ENCODE measurements at regions not wholly inside any gene's neighbourhood (a gene's known extent, or its start where the extent isn't known, plus 50 kb on each side); places are given as distances from the start of the nearest gene placed in this dataset.

DNA sequence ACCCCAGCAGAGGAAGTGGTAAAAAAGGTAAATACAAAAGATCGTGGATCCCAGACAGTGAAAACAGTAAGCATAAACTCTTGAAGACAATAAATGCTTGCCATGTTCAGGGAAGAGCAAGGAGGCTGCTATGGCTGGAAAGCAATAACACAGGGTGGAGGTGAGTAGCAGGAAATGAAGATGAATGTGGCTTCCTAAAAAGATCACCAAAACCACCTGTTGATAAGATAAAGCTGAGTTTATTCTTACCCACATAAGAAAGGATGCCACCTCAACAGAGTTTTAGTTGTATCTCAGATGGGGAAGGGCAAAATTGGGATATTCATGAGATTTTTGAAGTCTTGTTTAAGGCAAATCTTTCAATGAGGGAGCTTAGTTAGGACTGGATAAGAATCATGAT, 273.3 kb downstream of the MSX2 start:
- TF ChIP-seq, protein P1, sequence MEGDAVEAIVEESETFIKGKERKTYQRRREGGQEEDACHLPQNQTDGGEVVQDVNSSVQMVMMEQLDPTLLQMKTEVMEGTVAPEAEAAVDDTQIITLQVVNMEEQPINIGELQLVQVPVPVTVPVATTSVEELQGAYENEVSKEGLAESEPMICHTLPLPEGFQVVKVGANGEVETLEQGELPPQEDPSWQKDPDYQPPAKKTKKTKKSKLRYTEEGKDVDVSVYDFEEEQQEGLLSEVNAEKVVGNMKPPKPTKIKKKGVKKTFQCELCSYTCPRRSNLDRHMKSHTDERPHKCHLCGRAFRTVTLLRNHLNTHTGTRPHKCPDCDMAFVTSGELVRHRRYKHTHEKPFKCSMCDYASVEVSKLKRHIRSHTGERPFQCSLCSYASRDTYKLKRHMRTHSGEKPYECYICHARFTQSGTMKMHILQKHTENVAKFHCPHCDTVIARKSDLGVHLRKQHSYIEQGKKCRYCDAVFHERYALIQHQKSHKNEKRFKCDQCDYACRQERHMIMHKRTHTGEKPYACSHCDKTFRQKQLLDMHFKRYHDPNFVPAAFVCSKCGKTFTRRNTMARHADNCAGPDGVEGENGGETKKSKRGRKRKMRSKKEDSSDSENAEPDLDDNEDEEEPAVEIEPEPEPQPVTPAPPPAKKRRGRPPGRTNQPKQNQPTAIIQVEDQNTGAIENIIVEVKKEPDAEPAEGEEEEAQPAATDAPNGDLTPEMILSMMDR (IDR thresholded peaks at IDR 0.05; ENCODE audit: insufficient read depth, low read length, severe bottlenecking), result no peak
- FAIRE-seq, result no peak
- Histone ChIP-seq H3K27me3 (ENCODE audit: control insufficient read depth, insufficient read depth, low read length) (no peaks in the 10 kb centered on the region), H3K36me3 (ENCODE audit: control insufficient read depth, insufficient read depth, low read length) (no peaks in the 10 kb centered on the region), H3K4me3 (ENCODE audit: low read depth, low read length) (no peak overlapping the region)
- DNase-seq (ENCODE audit: low read depth), result no peak

DNA sequence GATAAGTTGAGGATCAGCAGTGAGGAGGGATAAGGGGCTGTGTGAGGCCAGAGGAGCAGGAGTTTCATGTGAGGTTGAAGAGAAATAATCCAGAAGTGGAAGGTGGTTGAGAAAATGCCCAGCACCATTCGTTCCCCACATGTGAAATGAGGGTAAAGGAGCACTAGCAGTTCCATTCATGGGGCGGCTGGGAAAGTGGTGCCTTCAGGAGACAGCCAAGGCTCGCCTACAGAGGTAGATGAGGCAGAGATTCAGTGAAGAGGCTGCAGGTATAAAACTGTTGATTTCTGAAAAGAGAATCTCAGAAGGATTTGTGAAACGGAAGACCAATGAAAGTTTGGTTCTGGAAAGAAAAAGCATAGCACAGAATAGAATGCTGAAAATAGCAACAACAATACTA, 272.6 kb downstream of the MSX2 start:
- FAIRE-seq (no peak), DNase-seq (ENCODE audit: low read depth) (no peak)
- no peaks in the 10 kb centered on the region for H3K27me3 ChIP-seq (ENCODE audit: control insufficient read depth, insufficient read depth, low read length)
- no peaks in the 10 kb centered on the region for H3K36me3 ChIP-seq (ENCODE audit: control insufficient read depth, insufficient read depth, low read length)
- TF ChIP-seq, protein P1 (IDR thresholded peaks at IDR 0.05; ENCODE audit: insufficient read depth, low read length, severe bottlenecking), result no peak
- no peak overlapping the region for H3K4me3 ChIP-seq (ENCODE audit: low read depth, low read length)

DNA sequence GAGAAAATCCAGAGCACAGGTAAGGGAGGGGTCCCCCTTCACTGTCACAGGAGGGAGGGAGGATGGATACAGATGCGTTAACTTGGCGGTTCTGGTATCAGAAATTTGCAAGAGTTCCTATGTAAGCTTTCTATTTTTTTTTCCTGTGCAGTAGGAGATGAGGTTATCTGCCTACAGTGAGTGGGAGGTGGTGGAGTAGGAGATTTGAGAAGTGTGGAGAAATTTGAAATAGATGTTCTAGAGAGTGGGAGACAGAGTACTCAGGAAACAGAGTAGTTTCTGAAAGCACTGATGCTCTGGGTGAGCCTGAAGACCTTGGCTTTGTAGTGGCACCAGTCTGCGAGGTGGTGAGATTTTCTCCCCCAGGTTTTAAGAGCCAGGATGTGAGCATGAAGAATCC, 271.4 kb downstream of the MSX2 start:
- Histone ChIP-seq H3K27me3 (ENCODE audit: control insufficient read depth, insufficient read depth, low read length) (no peaks in the 10 kb centered on the region), H3K36me3 (ENCODE audit: control insufficient read depth, insufficient read depth, low read length) (no peaks in the 10 kb centered on the region), H3K4me3 (ENCODE audit: low read depth, low read length) (no peak overlapping the region)
- TF ChIP-seq, protein P1 (IDR thresholded peaks at IDR 0.05; ENCODE audit: insufficient read depth, low read length, severe bottlenecking), result no peak
- no peak for DNase-seq (ENCODE audit: low read depth)
- FAIRE-seq, result no peak

DNA sequence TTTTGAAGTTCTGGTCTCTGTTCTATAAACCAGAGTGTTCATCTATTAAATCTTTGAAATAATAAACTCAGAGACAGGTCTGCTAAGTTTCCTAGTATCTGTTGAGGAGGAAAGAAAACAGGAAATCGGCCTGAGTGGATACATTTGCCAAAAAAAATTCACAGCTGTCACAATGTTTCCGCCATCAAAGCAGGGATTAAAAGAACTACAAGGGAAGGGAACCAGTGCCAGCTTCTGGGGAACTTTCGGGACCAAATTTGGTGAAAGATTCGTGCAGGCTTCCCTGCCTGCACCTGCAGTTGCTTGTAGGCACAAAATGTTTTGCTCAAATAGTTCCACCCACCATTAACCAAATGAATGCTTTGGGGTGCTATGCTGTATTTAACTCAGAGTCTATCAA, 267.5 kb downstream of the MSX2 start:
- TF ChIP-seq, protein P1 (IDR thresholded peaks at IDR 0.05; ENCODE audit: insufficient read depth, low read length, severe bottlenecking), result no peak
- no peak for DNase-seq (ENCODE audit: low read depth)
- H3K27me3 ChIP-seq (ENCODE audit: control insufficient read depth, insufficient read depth, low read length), result no peaks in the 10 kb centered on the region
- no peak for FAIRE-seq
- H3K36me3 ChIP-seq (ENCODE audit: control insufficient read depth, insufficient read depth, low read length), result no peaks in the 10 kb centered on the region
- H3K4me3 ChIP-seq (ENCODE audit: low read depth, low read length), result no peak overlapping the region

DNA sequence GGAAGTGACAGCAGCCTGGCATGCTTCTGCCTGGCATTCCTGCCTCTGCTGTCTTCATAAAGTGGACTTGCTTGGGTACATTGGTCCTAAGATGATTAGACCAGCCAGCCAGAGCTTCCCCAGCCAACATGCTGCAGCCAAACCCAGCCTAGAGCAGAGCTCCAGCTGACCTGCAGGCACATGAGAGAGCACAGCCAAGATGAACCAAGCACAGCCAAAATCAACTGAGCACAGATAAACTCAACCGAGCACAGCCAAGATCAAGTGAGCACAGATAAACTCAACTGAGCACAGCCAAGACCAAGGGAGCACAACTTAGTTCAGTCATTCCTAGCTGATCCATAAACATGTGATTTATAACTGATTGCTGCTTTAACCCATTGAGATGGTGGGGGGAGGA, 266.5 kb downstream of the MSX2 start:
- Histone ChIP-seq H3K36me3 (ENCODE audit: control insufficient read depth, insufficient read depth, low read length) (no peaks in the 10 kb centered on the region), H3K27me3 (ENCODE audit: control insufficient read depth, insufficient read depth, low read length) (no peaks in the 10 kb centered on the region), H3K4me3 (ENCODE audit: low read depth, low read length) (no peak overlapping the region)
- FAIRE-seq (peak; percentile 18), DNase-seq (ENCODE audit: low read depth) (no peak)
- TF ChIP-seq, protein P1 (IDR thresholded peaks at IDR 0.05; ENCODE audit: insufficient read depth, low read length, severe bottlenecking), result no peak

DNA sequence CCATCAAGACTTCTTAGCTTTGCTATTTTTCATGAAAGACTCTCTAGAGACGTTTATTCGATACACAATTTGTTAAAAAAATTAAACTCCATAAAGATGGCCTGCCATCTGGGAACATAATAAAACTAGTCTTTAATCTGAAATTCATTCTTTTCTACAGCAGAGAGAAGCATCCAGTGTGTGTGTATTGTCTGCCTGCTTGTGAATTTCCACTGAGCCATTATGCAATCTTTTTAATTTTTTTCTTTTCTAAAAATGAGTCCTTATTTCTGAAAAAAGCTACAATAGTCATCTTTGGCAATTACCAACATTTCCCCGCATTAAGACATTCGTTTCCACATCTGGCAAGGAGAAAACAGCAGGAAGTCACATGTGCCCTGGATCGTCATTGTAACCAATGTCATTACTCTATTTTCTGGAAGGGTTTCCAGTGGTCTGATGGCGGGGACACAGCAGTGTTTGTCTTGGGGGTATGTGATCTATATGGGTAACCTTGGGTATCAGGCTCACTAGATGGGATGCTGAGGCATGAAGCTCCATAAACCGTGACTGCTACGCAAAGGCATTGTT, 263.1 kb downstream of the MSX2 start:
- H3K27me3 ChIP-seq (ENCODE audit: control insufficient read depth, insufficient read depth, low read length), result no peaks in the 10 kb centered on the region
- no peaks in the 10 kb centered on the region for H3K36me3 ChIP-seq (ENCODE audit: control insufficient read depth, insufficient read depth, low read length)
- no peak for FAIRE-seq
- TF ChIP-seq, protein P1 (IDR thresholded peaks at IDR 0.05; ENCODE audit: insufficient read depth, low read length, severe bottlenecking), result no peak
- H3K4me3 ChIP-seq (ENCODE audit: low read depth, low read length), result no peak overlapping the region
- DNase-seq (ENCODE audit: low read depth), result no peak
